Lower leg skin (tissue), 4 donors: ENCODE measurements at regions not wholly inside any gene's neighbourhood (a gene's known extent, or its start where the extent isn't known, plus 50 kb on each side); places are given as distances from the start of the nearest gene placed in this dataset.

Experiments
- DNase-seq, 2 donors: peaks; one replicate each; pipeline ENCODE4 v3.0.0-alpha.2; 2019; ENCODE audit warnings: low spot score in 2 of 2
- H3K4me3 ChIP-seq: fragments of 200-600 bp; sonication (generic); 2 replicates; pipeline ENCODE4 v1.5.1; 2017; ENCODE audit warnings: mild to moderate bottlenecking, low read depth; ENCODE audit not compliant: poor library complexity, severe bottlenecking
- POLR2A ChIP-seq, 2 donors: fragments of 450-650 bp; IDR thresholded peaks; one replicate each; pipeline ENCODE4 v1.6.1; 2016 to 2017; ENCODE audit warnings: antibody characterized with exemption in 2 of 2, mild to moderate bottlenecking in 1 of 2, moderate library complexity in 1 of 2
- WGBS, 2 donors: methylation state at CpG; one replicate each; pipeline ENCODE4 v1.1.5; 2018; 5-methylcytosine and 5-hydroxymethylcytosine counted together
- intact Hi-C: fragments of 100-400 bp; cut with DNase I; formaldehyde crosslinking; loops from one replicate; pipeline ENCODE4 v1.15.0; 2023; ENCODE audit warnings: low total_unique reads
- TF ChIP-seq, protein P1 (sequence below), 3 donors: fragments of 450-650 bp; IDR thresholded peaks; one replicate each; pipeline ENCODE4 v1.5.1; 2016; ENCODE audit warnings: antibody characterized with exemption in 3 of 3, mild to moderate bottlenecking in 3 of 3, moderate library complexity in 2 of 3

DNA sequence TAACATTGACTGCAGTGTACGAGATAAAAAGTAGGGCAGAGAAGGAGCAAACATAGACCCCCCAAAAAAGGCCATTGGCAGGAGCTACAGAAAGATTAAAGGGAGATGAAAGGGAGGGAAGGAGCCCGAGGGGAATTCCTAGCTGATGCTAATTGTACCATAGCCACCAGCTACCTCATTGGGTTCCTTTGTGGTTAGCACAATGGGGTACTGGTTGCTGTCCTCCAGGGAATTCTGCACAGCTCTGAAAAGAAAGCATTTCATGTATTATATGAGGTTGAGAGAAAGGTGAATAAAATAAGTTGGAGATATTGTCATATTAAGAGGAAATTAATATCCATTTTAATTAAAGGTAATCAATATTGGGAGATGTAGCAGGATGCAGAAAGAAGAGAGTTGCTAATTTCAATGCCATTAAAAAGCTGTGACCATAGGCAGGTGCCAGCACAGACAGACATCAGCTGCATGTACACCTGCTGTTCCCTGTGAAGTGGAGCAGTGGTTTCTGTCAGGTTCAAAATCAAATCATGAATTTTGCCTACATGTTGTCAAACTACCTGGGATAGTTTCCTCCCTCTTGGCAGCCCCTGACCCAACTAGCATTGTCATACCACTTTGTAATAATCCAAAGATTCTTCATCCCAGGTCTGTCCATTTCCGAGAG, 185.4 kb upstream of the DLGAP1 start:
- 62% methylated on average over 3 of the region's 3 CpGs for WGBS, 2 donors
- H3K4me3 ChIP-seq, result no peak overlapping the region
- DNase-seq, result no peak
- TF ChIP-seq, protein P1, sequence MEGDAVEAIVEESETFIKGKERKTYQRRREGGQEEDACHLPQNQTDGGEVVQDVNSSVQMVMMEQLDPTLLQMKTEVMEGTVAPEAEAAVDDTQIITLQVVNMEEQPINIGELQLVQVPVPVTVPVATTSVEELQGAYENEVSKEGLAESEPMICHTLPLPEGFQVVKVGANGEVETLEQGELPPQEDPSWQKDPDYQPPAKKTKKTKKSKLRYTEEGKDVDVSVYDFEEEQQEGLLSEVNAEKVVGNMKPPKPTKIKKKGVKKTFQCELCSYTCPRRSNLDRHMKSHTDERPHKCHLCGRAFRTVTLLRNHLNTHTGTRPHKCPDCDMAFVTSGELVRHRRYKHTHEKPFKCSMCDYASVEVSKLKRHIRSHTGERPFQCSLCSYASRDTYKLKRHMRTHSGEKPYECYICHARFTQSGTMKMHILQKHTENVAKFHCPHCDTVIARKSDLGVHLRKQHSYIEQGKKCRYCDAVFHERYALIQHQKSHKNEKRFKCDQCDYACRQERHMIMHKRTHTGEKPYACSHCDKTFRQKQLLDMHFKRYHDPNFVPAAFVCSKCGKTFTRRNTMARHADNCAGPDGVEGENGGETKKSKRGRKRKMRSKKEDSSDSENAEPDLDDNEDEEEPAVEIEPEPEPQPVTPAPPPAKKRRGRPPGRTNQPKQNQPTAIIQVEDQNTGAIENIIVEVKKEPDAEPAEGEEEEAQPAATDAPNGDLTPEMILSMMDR (IDR thresholded peaks at IDR 0.05), result no peak
- no peak for TF ChIP-seq POLR2A (IDR thresholded peaks at IDR 0.05)
- intact Hi-C loops, result no loop called here

DNA sequence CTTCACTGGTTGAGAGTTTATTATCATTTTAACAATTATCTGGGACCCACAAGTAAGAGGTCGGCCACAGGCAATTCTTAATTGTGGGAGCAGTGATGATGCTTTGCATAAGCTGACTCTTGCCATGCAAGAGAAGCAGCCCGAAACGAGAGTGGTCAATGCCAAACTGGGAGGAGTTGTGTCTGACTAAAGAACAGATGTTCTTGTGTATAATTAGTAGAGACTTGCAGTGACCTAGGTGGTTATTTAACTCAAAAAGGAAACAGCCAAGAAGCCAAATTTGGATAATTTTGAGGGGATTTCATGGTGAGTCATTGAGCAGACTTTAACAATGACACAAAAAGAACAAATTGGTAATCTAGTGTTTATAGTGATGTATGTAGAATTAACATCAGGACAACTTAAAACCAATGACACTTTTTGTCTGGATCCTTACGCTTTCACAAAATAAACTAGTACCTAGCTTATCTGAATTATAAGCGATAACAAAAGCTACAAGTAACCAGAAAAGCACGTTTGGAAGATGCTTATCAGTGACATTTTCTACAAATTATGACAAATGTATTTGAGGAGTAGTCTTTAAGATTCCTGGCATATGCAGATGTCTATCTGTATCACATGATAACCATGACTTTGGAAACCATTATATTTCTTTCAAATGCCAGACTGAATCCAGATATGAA, 184.7 kb upstream of the DLGAP1 start:
- 42 to 46% methylated on average over 6 of the region's 6 CpGs for WGBS, 2 donors
- H3K4me3 ChIP-seq, result no peak overlapping the region
- intact Hi-C loops, result no loop called here
- DNase-seq, result no peak
- TF ChIP-seq POLR2A (IDR thresholded peaks at IDR 0.05), result no peak
- TF ChIP-seq, protein P1 (IDR thresholded peaks at IDR 0.05), result no peak

DNA sequence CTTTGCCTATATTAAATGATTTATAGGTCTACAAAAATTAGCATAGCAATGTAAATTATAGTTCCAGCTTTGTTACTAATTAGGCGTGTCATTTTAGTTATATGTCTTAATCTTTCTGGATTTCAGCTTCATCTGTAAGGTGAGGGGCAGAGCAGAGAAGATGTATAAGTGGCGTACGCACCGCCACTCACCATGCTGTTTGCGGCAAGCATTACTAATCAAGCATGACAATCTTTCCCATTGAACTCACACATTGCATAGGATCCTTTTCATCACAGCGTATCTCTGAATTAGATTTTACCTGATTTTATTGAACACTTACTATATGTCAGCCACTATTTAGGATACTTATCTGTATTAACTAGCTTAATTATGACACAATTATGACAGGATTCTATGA, 183.6 kb upstream of the DLGAP1 start:
- no peak overlapping the region for H3K4me3 ChIP-seq
- 94 to 95% methylated on average over 6 of the region's 6 CpGs for WGBS, 2 donors
- TF ChIP-seq POLR2A (IDR thresholded peaks at IDR 0.05), result no peak
- TF ChIP-seq, protein P1 (IDR thresholded peaks at IDR 0.05), result no peak
- intact Hi-C loops, result no loop called here
- no peak for DNase-seq

DNA sequence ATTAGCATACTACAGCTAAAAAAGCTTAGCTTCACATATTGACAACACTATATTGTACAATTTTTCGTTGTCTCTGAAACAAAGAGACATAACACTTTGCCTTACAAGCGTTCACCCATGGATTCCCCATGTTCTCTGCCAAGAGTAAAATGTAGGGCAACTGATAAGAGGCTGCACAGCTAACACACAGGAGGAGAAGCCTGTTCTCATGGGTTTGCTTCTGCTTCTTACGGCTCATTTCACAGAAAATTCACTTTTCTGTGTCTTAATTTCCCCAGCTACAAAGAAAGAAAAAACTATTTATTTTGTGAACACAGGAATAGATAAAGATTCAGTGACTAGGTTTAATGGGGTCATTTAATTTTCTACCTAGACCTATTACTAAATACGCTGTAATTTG, 182.8 kb upstream of the DLGAP1 start:
- intact Hi-C loops, result no loop called here
- 87 to 88% methylated on average over 4 of the region's 4 CpGs for WGBS, 2 donors
- DNase-seq, result no peak
- TF ChIP-seq, protein P1 (IDR thresholded peaks at IDR 0.05), result no peak
- no peak for TF ChIP-seq POLR2A (IDR thresholded peaks at IDR 0.05)
- no peak overlapping the region for H3K4me3 ChIP-seq

DNA sequence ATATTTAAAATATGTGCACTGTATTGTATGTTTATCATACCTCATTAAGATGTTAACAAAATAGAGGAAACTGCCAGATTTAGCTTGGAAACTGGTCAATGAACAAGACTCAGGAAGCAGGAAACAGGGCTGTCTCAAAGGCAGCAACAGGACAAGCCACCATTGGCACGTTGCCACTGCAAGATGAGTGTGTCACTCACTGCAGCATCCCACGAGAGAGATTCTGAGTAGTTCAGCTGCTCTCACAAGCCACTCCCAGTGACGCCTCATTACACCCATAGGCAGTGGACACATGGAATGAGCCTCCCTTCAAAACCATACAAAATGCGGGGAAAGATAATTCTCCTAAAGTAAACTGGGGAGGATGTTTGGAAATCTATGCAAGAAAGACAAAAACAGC, 181.9 kb upstream of the DLGAP1 start:
- TF ChIP-seq, protein P1 (IDR thresholded peaks at IDR 0.05), result no peak
- TF ChIP-seq POLR2A (IDR thresholded peaks at IDR 0.05), result no peak
- intact Hi-C loops, result no loop called here
- no peak for DNase-seq
- no peak overlapping the region for H3K4me3 ChIP-seq
- 44 to 47% methylated on average over 4 of the region's 4 CpGs for WGBS, 2 donors
